ENCODE measurements at regions not wholly inside any gene's neighbourhood (a gene's known extent, or its start where the extent isn't known, plus 50 kb on each side); places are given as distances from the start of the nearest gene placed in this dataset.
"Not testable (repeated sequence)": the region's sequence is repeated elsewhere in the genome, so short reads cannot be mapped to it uniquely, and the experiment has no call there.

- no peak for DNase-seq
These were observed 397.8 kb upstream of the NRP1 start for GRCh38 chr10:33732161-33732680.

DNA sequence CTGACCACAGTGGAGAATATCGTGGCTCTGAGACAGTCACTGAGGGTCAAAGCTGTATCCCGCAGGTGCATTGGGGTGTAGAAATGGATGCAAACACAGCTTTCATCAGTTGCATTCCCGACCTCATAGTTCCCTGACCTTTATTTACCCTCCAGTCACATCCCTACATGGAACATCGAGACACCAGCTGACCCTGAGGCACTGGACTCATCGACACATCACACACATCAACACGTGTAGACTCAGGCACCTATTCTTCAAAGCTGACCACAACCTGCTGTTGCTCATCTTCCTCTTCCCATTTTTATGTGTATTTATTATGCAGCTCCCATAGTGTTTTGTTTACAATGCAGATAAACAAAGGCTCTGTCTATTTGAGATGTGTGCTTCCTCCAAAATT lies 396.9 kb upstream of the NRP1 start:
- DNase-seq = no peak

DNA sequence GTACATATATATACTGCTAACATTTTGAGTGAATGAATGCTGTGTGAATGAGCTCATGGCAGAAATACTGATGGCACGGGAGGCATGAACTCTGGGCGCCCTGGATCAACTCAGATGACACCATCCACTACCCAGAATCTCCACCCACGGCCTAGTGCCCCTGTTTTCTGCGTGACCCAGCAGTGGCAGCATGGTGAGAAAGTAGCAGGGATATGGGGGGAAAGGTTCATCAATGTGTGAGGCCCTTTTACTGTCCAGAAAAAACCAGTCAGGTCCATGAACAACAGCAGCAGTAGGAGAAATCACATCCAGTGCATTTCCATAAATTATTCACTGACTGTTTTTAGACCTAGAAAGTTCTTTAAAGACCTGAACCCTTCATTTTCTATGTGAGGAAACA lies 391.0 kb upstream of the NRP1 start:
- no peak for DNase-seq

DNA sequence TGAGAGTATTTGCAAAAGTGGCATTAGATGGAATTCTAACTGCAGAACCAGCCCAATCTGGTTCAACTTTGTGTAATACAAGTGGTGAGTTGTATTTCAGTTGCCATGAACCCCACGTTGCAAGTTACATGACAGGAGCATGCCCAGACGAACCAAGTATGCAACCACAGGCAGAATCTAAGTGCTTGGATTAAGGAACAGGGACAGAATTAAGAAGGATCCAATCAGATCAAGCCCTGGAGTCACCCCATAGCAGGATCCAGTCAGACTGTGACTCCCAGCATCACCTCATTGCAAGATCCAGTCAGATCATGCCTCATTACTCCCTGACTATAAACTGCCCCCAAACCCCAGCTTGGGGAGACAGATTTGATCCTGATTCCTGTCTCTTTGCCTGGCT lies 388.7 kb upstream of the NRP1 start:
- no peak for DNase-seq

GRCh38 chr10:33722067-33722466 lies 387.6 kb upstream of the NRP1 start:
- DNase-seq = no peak

- no peak for DNase-seq
These were observed 387.0 kb upstream of the NRP1 start for GRCh38 chr10:33721509-33721908.

DNA sequence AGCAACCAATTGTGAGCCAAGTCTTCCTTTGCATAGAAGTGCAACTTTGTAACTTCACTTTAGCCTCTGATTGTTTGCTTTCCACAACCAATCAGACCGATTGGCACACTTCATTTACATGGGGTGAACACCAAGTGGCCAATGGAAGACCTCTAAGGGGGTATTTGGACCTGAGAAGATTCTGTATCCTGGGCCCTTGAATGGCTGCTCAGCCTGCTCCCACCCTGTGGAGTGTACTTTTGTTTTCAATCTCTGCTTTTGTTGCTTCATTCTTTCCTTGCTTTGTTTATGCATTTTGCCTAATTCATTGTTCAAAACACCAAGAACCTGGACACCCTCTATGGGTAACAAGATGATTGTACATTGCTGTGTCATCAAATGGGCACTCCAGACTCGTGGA lies 385.7 kb upstream of the NRP1 start:
- no peak for DNase-seq

GRCh38 chr10:33719005-33719703 lies 384.7 kb upstream of the NRP1 start:
- DNase-seq = no peak

GRCh38 chr10:33716501-33717267 lies 382.2 kb upstream of the NRP1 start:
- DNase-seq = no peak

- DNase-seq = no peak
These were observed 381.0 kb upstream of the NRP1 start for GRCh38 chr10:33715303-33715975.

GRCh38 chr10:33712825-33713224 lies 378.4 kb upstream of the NRP1 start:
- DNase-seq = no peak

DNA sequence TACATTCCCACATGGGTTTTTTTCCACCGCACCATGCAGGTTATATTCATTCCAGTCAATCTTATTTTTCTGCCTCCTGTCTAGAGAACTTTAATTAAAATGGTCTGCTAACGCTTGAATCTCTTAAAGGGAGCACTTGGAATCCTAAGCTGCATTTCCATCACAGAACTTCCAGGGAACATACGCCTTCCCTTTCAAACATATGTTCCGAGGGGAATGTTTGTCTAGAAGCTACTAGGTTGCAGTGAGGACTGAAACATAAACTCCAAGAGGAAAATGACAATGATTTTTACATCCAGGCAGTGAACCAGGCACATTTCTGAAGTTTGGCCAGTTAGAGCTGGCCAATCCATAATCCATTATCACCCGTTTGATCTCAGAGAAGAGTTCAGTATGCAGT lies 375.5 kb upstream of the NRP1 start:
- DNase-seq = no peak

GRCh38 chr10:33709008-33709753 lies 374.7 kb upstream of the NRP1 start:
- no peak for DNase-seq

DNA sequence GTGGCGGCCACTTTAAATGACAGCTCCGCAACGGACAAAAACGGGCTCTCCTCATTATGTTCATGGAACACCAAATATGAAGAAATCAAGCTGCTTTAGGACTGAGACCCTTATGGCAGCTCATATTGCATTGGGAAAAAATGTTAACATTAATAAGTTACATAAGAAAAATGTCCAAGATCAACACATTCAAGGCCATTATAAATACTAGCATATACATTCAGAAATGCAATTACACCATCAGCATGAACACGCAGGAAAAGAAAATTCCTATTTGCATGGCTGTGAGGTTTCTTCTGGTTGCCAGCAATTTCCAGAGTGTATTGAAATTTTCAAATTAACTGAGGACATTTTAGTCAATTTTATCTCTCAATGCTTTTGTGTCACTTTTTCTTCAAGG lies 374.1 kb upstream of the NRP1 start:
- no peak for DNase-seq

- no peak for DNase-seq
These were observed 372.3 kb upstream of the NRP1 start for GRCh38 chr10:33706746-33707145.

DNA sequence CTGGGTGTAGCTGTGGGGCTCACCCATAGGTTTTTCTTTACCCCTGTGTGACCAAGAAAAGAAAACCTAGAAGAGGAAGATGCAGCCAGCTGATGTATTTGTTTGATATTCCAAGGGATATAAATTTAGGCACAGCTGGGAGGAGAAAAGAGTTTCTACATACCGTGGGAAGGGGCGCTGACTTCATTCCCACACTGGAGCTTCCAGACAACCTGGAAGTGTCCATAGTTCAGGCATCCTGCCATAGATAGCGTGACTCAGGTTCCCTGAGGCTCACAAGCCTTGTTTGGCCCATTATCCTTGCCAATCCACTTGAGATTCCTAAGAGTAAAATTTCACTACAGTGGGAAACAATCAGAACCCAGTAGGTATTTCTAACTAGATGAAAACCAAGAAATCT lies 371.7 kb upstream of the NRP1 start:
- DNase-seq = no peak

DNA sequence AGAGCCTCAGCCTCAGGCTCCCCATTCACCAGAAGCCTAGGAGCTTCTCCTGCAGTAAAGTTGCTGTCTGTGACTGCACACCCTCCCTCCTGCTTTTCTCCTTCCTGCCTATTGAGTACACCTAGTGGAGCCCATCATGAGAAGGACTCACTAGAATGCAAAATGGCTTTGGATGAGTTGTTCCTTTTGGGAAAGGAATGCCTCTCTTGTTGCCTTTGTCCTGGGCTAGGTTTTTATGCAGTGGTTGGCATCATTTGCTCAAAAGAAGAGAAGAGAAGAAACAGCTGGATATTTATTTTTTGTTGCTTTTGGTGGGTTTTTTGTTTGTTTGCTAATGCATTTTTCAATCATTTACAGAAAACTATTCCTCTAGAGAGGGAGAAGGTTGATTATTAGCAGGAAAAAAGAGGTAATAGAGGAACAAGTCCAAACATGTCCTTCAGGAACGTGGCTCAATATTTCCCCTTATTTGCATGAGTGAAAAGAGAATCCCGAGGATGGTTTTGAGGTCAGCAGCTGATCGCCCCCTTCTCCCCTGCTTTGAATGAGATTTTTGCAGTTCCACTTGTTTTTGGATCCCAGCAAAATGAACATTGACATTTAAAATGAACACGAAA lies 369.9 kb upstream of the NRP1 start:
- DNase-seq = no peak

DNA sequence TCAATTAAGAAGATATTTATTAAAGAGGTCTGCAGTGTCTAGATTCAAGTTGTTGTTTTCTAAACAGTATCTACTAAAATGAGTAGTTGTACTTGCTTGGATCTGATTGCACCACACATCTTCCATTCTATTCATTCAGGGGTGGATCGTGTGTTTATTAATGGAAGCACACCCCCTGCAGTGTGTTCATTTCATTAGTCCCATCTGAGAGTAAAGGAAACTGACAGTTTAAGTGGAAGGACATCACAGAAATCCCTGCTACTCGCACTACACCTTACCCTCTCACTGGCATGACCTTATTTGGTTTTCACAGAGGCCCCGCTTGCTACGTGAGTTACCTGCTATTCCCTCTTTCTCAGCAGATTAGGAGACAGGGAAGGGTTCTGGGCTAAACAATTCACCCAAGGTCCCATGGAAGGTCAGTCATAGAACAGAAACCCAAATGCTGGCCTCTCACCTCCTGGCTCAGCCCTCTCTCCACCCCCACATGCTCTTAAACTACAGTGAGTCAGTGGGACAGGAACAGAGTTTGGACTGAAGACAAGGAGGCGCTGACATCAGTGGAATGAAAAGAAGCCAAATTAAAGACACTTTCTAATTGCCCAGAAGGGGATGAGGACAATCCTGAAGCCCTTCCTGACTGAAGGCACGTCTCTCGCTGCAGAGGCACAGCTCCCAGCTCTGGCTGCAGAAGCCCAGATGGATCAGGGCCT lies 369.2 kb upstream of the NRP1 start:
- no peak for DNase-seq

- DNase-seq = no peak
These were observed 363.6 kb upstream of the NRP1 start for GRCh38 chr10:33698033-33698432.

- DNase-seq = no peak
These were observed 362.5 kb upstream of the NRP1 start for GRCh38 chr10:33697016-33697415.

DNA sequence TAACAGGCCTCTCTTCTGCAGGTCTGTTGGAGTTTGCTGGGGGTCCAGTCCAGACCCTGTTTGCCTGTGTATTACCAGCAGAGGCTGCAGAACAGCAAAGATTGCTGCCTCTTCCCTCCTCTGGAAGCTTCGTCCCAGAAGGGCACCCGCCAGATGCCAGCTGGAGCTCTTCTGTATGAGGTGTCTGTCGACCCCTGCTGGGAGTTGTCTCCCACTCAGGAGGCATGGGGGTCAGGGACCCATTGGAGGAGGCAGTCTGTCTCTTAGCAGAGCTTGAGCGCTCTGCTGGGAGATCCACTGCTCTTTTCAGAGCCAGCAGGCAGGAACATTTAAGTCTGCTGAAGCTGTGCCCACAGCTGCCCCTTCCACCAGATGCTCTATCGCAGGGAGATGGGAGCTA lies 361.1 kb upstream of the NRP1 start:
- DNase-seq = no peak

GRCh38 chr10:33690536-33690935 lies 356.1 kb upstream of the NRP1 start:
- not testable (repeated sequence) for DNase-seq

All from NCI-H2029 (cell line).